IPS-15b (cell line): ENCODE measurements at regions not wholly inside any gene's neighbourhood (a gene's known extent, or its start where the extent isn't known, plus 50 kb on each side); places are given as distances from the start of the nearest gene placed in this dataset.
"Not testable (repeated sequence)": the region's sequence is repeated elsewhere in the genome, so short reads cannot be mapped to it uniquely, and the experiment has no call there.

Experiments
- H3K27me3 ChIP-seq: one replicate; pipeline ENCODE4 v1.6.1; 2013; ENCODE audit warnings: low read length; ENCODE audit not compliant: control insufficient read depth, insufficient read depth
- H3K36me3 ChIP-seq: one replicate; pipeline ENCODE4 v1.6.1; 2013; ENCODE audit warnings: low read length; ENCODE audit not compliant: control insufficient read depth, insufficient read depth
- H3K4me1 ChIP-seq: one replicate; pipeline ENCODE4 v1.6.1; 2013; ENCODE audit warnings: mild to moderate bottlenecking, low read length; ENCODE audit not compliant: control insufficient read depth, insufficient read depth
- H3K4me3 ChIP-seq: one replicate; pipeline ENCODE4 v1.5.1; 2013; ENCODE audit warnings: low read depth, low read length
- H3K9ac ChIP-seq: one replicate; pipeline ENCODE4 v1.6.1; 2013; ENCODE audit warnings: low read depth, mild to moderate bottlenecking, low read length
- H3K9me3 ChIP-seq: one replicate; pipeline ENCODE4 v1.6.1; 2013; ENCODE audit warnings: mild to moderate bottlenecking, low read length; ENCODE audit not compliant: control insufficient read depth, insufficient read depth

DNA sequence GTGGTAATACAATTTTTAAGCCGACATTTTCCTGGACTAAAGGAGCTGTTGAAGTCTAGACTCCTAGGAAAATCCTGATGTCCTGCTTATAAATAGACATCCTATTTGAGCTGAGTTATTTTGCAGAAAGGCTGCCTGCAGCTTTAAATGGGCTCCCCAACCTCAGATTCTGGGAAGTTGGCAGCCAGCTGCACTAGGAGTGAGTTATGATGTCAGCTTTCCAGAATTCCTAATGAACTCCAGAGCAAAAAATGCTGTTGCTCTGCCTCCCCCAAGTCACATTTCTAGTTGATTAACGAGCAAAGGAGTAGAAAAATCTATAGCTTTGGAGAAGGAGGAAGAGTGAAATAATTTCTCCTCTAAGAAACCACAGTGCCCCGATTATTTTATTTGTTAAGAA is 346.3 kb upstream of the SULF2 start:
- H3K9me3 ChIP-seq, result no peaks in the 10 kb centered on the region
- H3K4me1 ChIP-seq, result peaks cover 5% of the 10 kb centered on the region
- no peaks in the 10 kb centered on the region for H3K36me3 ChIP-seq
- H3K9ac ChIP-seq, result no peak overlapping the region
- H3K4me3 ChIP-seq, result no peak overlapping the region
- no peaks in the 10 kb centered on the region for H3K27me3 ChIP-seq

- H3K9me3 ChIP-seq, result no peaks in the 10 kb centered on the region
- no peaks in the 10 kb centered on the region for H3K27me3 ChIP-seq
- H3K4me3 ChIP-seq, result no peak overlapping the region
- H3K4me1 ChIP-seq, result peaks cover 5% of the 10 kb centered on the region
- no peaks in the 10 kb centered on the region for H3K36me3 ChIP-seq
- H3K9ac ChIP-seq, result no peak overlapping the region
These were observed 344.2 kb upstream of the SULF2 start for GRCh38 chr20:48129345-48129942.

- Histone ChIP-seq H3K9ac (no peak overlapping the region), H3K36me3 (no peaks in the 10 kb centered on the region), H3K4me1 (peaks cover 5% of the 10 kb centered on the region), H3K9me3 (no peaks in the 10 kb centered on the region), H3K27me3 (no peaks in the 10 kb centered on the region), H3K4me3 (no peak overlapping the region)
These were observed 343.2 kb upstream of the SULF2 start for GRCh38 chr20:48128436-48128835.

DNA sequence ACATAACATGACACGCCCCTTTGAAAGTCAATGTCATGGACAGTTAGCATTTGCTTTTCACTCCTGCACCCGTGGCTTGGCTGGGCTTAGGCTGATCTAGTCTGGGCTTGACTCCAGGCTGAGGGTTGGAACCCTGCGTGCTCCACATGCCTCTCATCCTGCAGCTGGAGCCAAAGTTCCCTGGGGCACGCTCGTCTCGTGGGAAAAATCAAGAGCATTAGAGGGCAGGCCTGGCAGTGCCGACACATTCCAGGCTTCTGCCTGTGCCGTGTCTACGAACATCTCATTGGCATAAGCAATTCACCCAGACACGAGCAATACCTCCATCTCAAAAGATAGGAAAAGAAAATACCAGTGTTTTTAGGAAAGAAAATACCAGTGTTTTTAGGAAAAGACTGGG is 342.7 kb upstream of the SULF2 start:
- H3K9ac ChIP-seq, H3K4me1 ChIP-seq, H3K4me3 ChIP-seq, H3K27me3 ChIP-seq, H3K9me3 ChIP-seq, H3K36me3 ChIP-seq: not testable (repeated sequence)

- not testable (repeated sequence) for H3K4me1 ChIP-seq, H3K36me3 ChIP-seq, H3K9me3 ChIP-seq, H3K4me3 ChIP-seq, H3K9ac ChIP-seq, H3K27me3 ChIP-seq
These were observed 341.9 kb upstream of the SULF2 start for GRCh38 chr20:48127133-48127532.

DNA sequence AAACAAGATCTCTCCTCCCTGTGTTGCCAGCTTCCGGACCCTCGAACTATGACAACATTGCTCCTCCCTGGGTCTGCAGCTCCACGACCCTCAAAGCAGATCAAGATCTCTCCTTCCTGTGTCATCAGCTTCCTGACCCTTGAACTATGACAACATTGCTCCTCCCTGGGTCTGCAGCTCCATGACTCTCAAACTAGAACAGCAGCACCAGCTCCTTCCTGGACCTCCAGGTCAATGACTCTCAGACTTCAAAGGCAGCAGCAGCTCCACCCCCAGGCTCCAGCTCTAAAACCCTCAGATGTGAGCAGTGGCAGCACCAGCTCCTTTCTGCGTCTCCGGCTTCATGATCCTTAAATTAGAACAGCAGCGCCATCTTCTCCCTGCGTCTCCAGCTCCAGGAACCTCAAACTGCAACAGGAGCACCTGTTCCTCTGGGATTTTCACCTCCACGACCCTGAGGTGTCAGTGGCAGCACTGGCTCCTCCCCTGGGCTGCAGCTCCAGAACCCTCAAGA is 341.0 kb upstream of the SULF2 start:
- Histone ChIP-seq H3K4me3 (no peak overlapping the region), H3K9me3 (no peaks in the 10 kb centered on the region), H3K4me1 (peaks cover 5% of the 10 kb centered on the region), H3K27me3 (no peaks in the 10 kb centered on the region), H3K9ac (no peak overlapping the region), H3K36me3 (no peaks in the 10 kb centered on the region)

DNA sequence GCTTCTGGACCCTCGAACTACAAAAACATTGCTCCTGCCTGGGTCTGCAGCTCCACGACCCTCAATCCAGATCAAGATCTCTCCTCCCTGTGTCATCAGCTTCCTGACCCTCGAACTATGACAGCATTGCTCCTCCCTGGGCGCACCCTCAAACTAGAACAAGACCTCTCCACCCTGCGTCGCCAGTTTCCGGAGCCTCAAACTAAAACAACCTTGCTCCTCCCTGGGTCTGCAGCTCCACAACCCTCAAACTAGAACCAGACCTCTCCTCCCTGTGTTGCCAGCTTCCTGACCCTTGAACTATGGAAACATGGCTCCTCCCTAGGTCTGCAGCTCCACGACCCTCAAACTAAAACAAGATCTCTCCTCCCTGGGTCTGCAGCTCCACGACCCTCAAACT is 339.7 kb upstream of the SULF2 start:
- Histone ChIP-seq H3K9ac (no peak overlapping the region), H3K9me3 (no peaks in the 10 kb centered on the region), H3K4me1 (peaks cover 5% of the 10 kb centered on the region), H3K4me3 (no peak overlapping the region), H3K36me3 (no peaks in the 10 kb centered on the region), H3K27me3 (no peaks in the 10 kb centered on the region)

- no peaks in the 10 kb centered on the region for H3K36me3 ChIP-seq
- no peaks in the 10 kb centered on the region for H3K4me1 ChIP-seq
- H3K4me3 ChIP-seq, result no peak overlapping the region
- H3K27me3 ChIP-seq, result no peaks in the 10 kb centered on the region
- no peak overlapping the region for H3K9ac ChIP-seq
- H3K9me3 ChIP-seq, result no peaks in the 10 kb centered on the region
These were observed 339.0 kb upstream of the SULF2 start for GRCh38 chr20:48124181-48124782.

- no peaks in the 10 kb centered on the region for H3K4me1 ChIP-seq
- no peak overlapping the region for H3K4me3 ChIP-seq
- no peaks in the 10 kb centered on the region for H3K27me3 ChIP-seq
- H3K9ac ChIP-seq, result no peak overlapping the region
- no peaks in the 10 kb centered on the region for H3K36me3 ChIP-seq
- no peaks in the 10 kb centered on the region for H3K9me3 ChIP-seq
These were observed 334.8 kb upstream of the SULF2 start for GRCh38 chr20:48120120-48120519.

DNA sequence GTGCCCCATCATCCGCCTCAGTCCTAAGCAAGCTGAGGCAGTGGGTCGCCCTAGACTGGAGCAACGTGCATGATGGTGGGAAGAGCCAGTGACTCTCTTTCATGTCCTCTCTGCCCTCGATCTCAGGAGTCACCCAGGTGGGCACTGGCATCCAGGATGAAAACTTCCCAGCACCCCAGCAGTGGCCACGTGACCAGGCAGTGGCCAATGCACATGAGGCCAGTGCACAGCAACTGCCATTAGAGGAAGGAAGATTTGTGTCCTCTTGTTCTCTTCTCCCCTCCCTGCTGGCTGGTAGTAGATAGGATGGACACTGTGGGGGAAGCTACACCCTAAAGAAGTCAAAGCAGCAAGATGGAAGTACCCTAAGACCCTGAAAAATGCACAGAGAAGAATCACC is 334.1 kb upstream of the SULF2 start:
- not testable (repeated sequence) for H3K4me3 ChIP-seq, H3K36me3 ChIP-seq, H3K9me3 ChIP-seq, H3K4me1 ChIP-seq, H3K9ac ChIP-seq, H3K27me3 ChIP-seq

DNA sequence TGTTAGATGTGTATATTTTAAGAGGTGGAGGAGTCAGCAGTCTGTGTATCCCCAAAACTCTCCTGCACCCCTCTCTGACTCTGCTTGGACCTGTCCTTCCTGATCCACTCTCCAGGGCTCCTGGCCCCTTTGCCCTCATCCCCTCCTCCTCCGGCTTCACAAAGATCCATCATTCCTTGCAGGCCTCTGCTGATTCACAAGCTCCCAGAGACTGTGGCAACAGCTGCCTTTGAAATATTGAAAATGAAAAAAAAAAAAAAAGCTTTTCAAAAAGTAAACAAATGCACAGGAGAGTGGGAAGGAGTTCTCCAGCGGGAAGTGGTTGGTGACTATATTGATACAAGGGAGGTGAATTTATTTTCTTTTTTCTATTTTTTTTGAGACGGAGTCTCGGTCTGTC is 330.2 kb upstream of the SULF2 start:
- Histone ChIP-seq H3K4me3 (no peak overlapping the region), H3K4me1 (no peaks in the 10 kb centered on the region), H3K27me3 (no peaks in the 10 kb centered on the region), H3K36me3 (no peaks in the 10 kb centered on the region), H3K9ac (no peak overlapping the region), H3K9me3 (no peaks in the 10 kb centered on the region)

GRCh38 chr20:48107560-48107959 is 322.3 kb upstream of the SULF2 start:
- H3K27me3 ChIP-seq, result no peaks in the 10 kb centered on the region
- no peaks in the 10 kb centered on the region for H3K9me3 ChIP-seq
- H3K4me3 ChIP-seq, result no peak overlapping the region
- H3K4me1 ChIP-seq, result no peaks in the 10 kb centered on the region
- no peaks in the 10 kb centered on the region for H3K36me3 ChIP-seq
- H3K9ac ChIP-seq, result no peak overlapping the region
